Choroid plexus epithelial cell (primary cell): ENCODE measurements at regions not wholly inside any gene's neighbourhood (a gene's known extent, or its start where the extent isn't known, plus 50 kb on each side); places are given as distances from the start of the nearest gene placed in this dataset.
A peak's percentile ranks its signal among the peaks of the same experiment; 100 is the strongest.

Experiments
- DNase-seq: peaks from one replicate; pipeline ENCODE4 v3.0.0-alpha.2; 2010; ENCODE audit warnings: low read depth
- H3K4me3 ChIP-seq: 2 replicates; pipeline ENCODE4 v1.5.1; 2011; ENCODE audit warnings: low read depth, mild to moderate bottlenecking, control low read depth, low read length, moderate library complexity
- CTCF ChIP-seq: conservative IDR thresholded peaks from 2 replicates; pipeline ENCODE4 v1.5.1; 2011; ENCODE audit warnings: low read depth, mild to moderate bottlenecking, control low read depth, inconsistent platforms, low read length, moderate library complexity

- DNase-seq, result no peak
- no peak for TF ChIP-seq CTCF
- no peak overlapping the region for H3K4me3 ChIP-seq
These were observed 77.7 kb downstream of the BMP2 start for GRCh38 chr20:6845141-6845540.

- no peak for TF ChIP-seq CTCF
- no peak overlapping the region for H3K4me3 ChIP-seq
- no peak for DNase-seq
These were observed 80.6 kb downstream of the BMP2 start for GRCh38 chr20:6848041-6848440.

- no peak for DNase-seq
- no peak for TF ChIP-seq CTCF
- no peak overlapping the region for H3K4me3 ChIP-seq
These were observed 81.5 kb downstream of the BMP2 start for GRCh38 chr20:6848992-6849391.

DNA sequence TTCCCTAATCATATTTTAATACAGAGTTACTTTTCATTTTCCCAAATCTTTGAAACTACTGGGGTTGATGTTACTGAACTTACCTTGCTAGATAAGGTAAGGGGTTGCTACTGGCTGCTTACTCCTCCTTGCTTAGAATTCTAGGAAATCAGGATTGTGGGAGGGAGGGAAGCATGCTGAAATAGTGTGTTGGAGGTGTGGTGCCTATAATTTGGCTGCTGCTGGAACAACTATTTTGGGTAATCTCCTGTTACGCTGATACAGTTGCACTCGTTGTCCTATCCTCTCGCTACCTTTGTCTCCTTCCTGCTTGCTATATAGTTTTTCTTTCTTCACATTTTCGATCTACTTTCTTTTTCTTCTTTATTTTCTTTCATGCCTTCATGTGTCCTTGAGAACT, 83.7 kb downstream of the BMP2 start:
- DNase-seq, result no peak
- no peak overlapping the region for H3K4me3 ChIP-seq
- no peak for TF ChIP-seq CTCF

DNA sequence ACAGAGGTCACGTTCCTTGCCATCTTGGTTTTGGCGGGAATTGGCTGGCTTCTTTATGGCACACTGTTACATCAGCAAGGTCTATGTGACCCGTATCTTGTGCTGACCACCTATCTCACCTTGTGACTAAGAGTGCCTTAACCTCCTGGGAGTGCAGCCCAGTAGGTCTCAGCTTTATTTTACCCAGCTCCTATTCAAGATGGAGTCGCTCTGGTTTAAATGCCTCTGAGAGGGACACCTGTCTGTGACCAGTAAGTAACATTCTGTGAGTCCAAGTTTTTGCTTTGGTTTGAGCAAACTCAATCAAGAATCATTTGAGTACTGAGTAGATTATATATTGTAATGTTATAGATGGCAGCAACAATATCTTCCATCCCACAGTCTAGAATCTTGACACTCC, 85.0 kb downstream of the BMP2 start:
- no peak for TF ChIP-seq CTCF
- DNase-seq, result no peak

GRCh38 chr20:6855104-6855503, 87.6 kb downstream of the BMP2 start:
- no peak overlapping the region for H3K4me3 ChIP-seq
- DNase-seq, result peak; percentile 2

More for the DNA sequence above, 85.0 kb downstream of the BMP2 start:
- no peak overlapping the region for H3K4me3 ChIP-seq

More at GRCh38 chr20:6855104-6855503, 87.6 kb downstream of the BMP2 start:
- TF ChIP-seq CTCF, result no peak
